Activated T-helper 17 cell treated with anti-CD3 and anti-CD28 coated beads, Interleukin-2, amount 50 U/mL, for 72 hours (primary cell): ENCODE measurements at regions not wholly inside any gene's neighbourhood (a gene's known extent, or its start where the extent isn't known, plus 50 kb on each side); places are given as distances from the start of the nearest gene placed in this dataset.

ENCODE experiments used
- ATAC-seq: fragments of 150-1000 bp; cut with Tn5 transposase; replicated peaks from 2 replicates; pipeline ENCODE4 v1.10.0; 2021; ENCODE audit warnings: mild to moderate bottlenecking, moderate library complexity
- H3K27ac Mint-ChIP-seq: one replicate; pipeline ENCODE4 v1.8.0; 2022; ENCODE audit warnings: mixed read lengths
- H3K27me3 Mint-ChIP-seq: one replicate; pipeline ENCODE4 v1.8.0; 2022; ENCODE audit warnings: mixed read lengths
- H3K36me3 Mint-ChIP-seq: one replicate; pipeline ENCODE4 v1.8.0; 2022; ENCODE audit warnings: low read depth, mild to moderate bottlenecking, mixed read lengths
- H3K4me1 Mint-ChIP-seq: one replicate; pipeline ENCODE4 v1.8.0; 2022; ENCODE audit warnings: mixed read lengths
- H3K4me3 Mint-ChIP-seq: one replicate; pipeline ENCODE4 v1.8.0; 2022; ENCODE audit warnings: mild to moderate bottlenecking, mixed read lengths
- H3K9me3 Mint-ChIP-seq: one replicate; pipeline ENCODE4 v1.8.0; 2022; ENCODE audit warnings: mixed read lengths

GRCh38 chr12:23210573-23210972, 585.6 kb downstream of the ETNK1 start:
- H3K27ac Mint-ChIP-seq = no peak overlapping the region
- no peak overlapping the region for H3K4me3 Mint-ChIP-seq
- no peaks in the 10 kb centered on the region for H3K4me1 Mint-ChIP-seq
- H3K27me3 Mint-ChIP-seq = no peaks in the 10 kb centered on the region
- H3K36me3 Mint-ChIP-seq = no peaks in the 10 kb centered on the region
- no peak for ATAC-seq
- peaks cover 9% of the 10 kb centered on the region for H3K9me3 Mint-ChIP-seq

GRCh38 chr12:23211384-23212320, 586.7 kb downstream of the ETNK1 start:
- Mint-ChIP-seq H3K36me3 (no peaks in the 10 kb centered on the region), H3K4me1 (no peaks in the 10 kb centered on the region), H3K27me3 (no peaks in the 10 kb centered on the region), H3K27ac (no peak overlapping the region), H3K9me3 (peaks cover 9% of the 10 kb centered on the region), H3K4me3 (no peak overlapping the region)
- ATAC-seq = no peak

GRCh38 chr12:23217158-23217557, 592.2 kb downstream of the ETNK1 start:
- Mint-ChIP-seq H3K27me3 (peaks cover 6% of the 10 kb centered on the region), H3K36me3 (no peaks in the 10 kb centered on the region), H3K9me3 (peaks cover 9% of the 10 kb centered on the region), H3K4me3 (no peak overlapping the region), H3K27ac (no peak overlapping the region), H3K4me1 (no peaks in the 10 kb centered on the region)
- ATAC-seq = no peak

GRCh38 chr12:23217667-23218066, 592.7 kb downstream of the ETNK1 start:
- H3K27ac Mint-ChIP-seq = no peak overlapping the region
- H3K36me3 Mint-ChIP-seq = no peaks in the 10 kb centered on the region
- H3K9me3 Mint-ChIP-seq = peaks cover 9% of the 10 kb centered on the region
- no peak for ATAC-seq
- H3K4me3 Mint-ChIP-seq = no peak overlapping the region
- no peaks in the 10 kb centered on the region for H3K4me1 Mint-ChIP-seq
- peaks cover 6% of the 10 kb centered on the region for H3K27me3 Mint-ChIP-seq

- Mint-ChIP-seq H3K4me1 (no peaks in the 10 kb centered on the region), H3K4me3 (no peak overlapping the region), H3K9me3 (no peaks in the 10 kb centered on the region), H3K36me3 (no peaks in the 10 kb centered on the region), H3K27ac (no peak overlapping the region), H3K27me3 (peaks cover 6% of the 10 kb centered on the region)
- ATAC-seq = no peak
Measured at GRCh38 chr12:23221066-23221465, 596.1 kb downstream of the ETNK1 start.

- Mint-ChIP-seq H3K4me1 (no peaks in the 10 kb centered on the region), H3K9me3 (no peaks in the 10 kb centered on the region), H3K36me3 (no peaks in the 10 kb centered on the region), H3K27me3 (peaks cover 6% of the 10 kb centered on the region), H3K4me3 (no peak overlapping the region), H3K27ac (no peak overlapping the region)
- ATAC-seq = no peak
Measured at GRCh38 chr12:23221926-23222325, 597.0 kb downstream of the ETNK1 start.

- Mint-ChIP-seq H3K27ac (no peak overlapping the region), H3K36me3 (no peaks in the 10 kb centered on the region), H3K9me3 (no peaks in the 10 kb centered on the region), H3K4me1 (no peaks in the 10 kb centered on the region), H3K27me3 (peaks cover 6% of the 10 kb centered on the region), H3K4me3 (no peak overlapping the region)
- ATAC-seq = no peak
Measured at GRCh38 chr12:23222801-23223200, 597.8 kb downstream of the ETNK1 start.

GRCh38 chr12:23228101-23228500, 603.1 kb downstream of the ETNK1 start:
- H3K27ac Mint-ChIP-seq = no peak overlapping the region
- no peak overlapping the region for H3K4me3 Mint-ChIP-seq
- H3K27me3 Mint-ChIP-seq = no peaks in the 10 kb centered on the region
- ATAC-seq = no peak
- no peaks in the 10 kb centered on the region for H3K4me1 Mint-ChIP-seq
- no peaks in the 10 kb centered on the region for H3K9me3 Mint-ChIP-seq
- no peaks in the 10 kb centered on the region for H3K36me3 Mint-ChIP-seq

- Mint-ChIP-seq H3K36me3 (no peaks in the 10 kb centered on the region), H3K9me3 (no peaks in the 10 kb centered on the region), H3K4me3 (no peak overlapping the region), H3K27ac (no peak overlapping the region), H3K4me1 (no peaks in the 10 kb centered on the region), H3K27me3 (no peaks in the 10 kb centered on the region)
- ATAC-seq = no peak
Measured at GRCh38 chr12:23230899-23231298, 605.9 kb downstream of the ETNK1 start.

GRCh38 chr12:23236066-23236780, 611.3 kb downstream of the ETNK1 start:
- Mint-ChIP-seq H3K27me3 (no peaks in the 10 kb centered on the region), H3K27ac (no peak overlapping the region), H3K9me3 (no peaks in the 10 kb centered on the region), H3K36me3 (no peaks in the 10 kb centered on the region), H3K4me1 (no peaks in the 10 kb centered on the region), H3K4me3 (no peak overlapping the region)
- ATAC-seq = no peak

GRCh38 chr12:23236811-23237210, 611.8 kb downstream of the ETNK1 start:
- Mint-ChIP-seq H3K27me3 (no peaks in the 10 kb centered on the region), H3K36me3 (no peaks in the 10 kb centered on the region), H3K9me3 (no peaks in the 10 kb centered on the region), H3K4me1 (no peaks in the 10 kb centered on the region), H3K4me3 (no peak overlapping the region), H3K27ac (no peak overlapping the region)
- ATAC-seq = no peak

- H3K27me3 Mint-ChIP-seq = no peaks in the 10 kb centered on the region
- no peak for ATAC-seq
- H3K27ac Mint-ChIP-seq = no peak overlapping the region
- no peaks in the 10 kb centered on the region for H3K36me3 Mint-ChIP-seq
- H3K4me1 Mint-ChIP-seq = no peaks in the 10 kb centered on the region
- H3K9me3 Mint-ChIP-seq = no peaks in the 10 kb centered on the region
- no peak overlapping the region for H3K4me3 Mint-ChIP-seq
Measured at GRCh38 chr12:23238190-23238589, 613.2 kb downstream of the ETNK1 start.

- Mint-ChIP-seq H3K36me3 (no peaks in the 10 kb centered on the region), H3K4me1 (no peaks in the 10 kb centered on the region), H3K27me3 (no peaks in the 10 kb centered on the region), H3K27ac (no peak overlapping the region), H3K9me3 (no peaks in the 10 kb centered on the region), H3K4me3 (no peak overlapping the region)
- no peak for ATAC-seq
Measured at GRCh38 chr12:23238957-23239356, 614.0 kb downstream of the ETNK1 start.

GRCh38 chr12:23245186-23245585, 620.2 kb downstream of the ETNK1 start:
- Mint-ChIP-seq H3K27me3 (no peaks in the 10 kb centered on the region), H3K4me3 (no peak overlapping the region), H3K9me3 (no peaks in the 10 kb centered on the region), H3K36me3 (no peaks in the 10 kb centered on the region), H3K4me1 (no peaks in the 10 kb centered on the region), H3K27ac (no peak overlapping the region)
- no peak for ATAC-seq

GRCh38 chr12:23253191-23253590, 628.2 kb downstream of the ETNK1 start:
- no peaks in the 10 kb centered on the region for H3K27me3 Mint-ChIP-seq
- no peaks in the 10 kb centered on the region for H3K36me3 Mint-ChIP-seq
- H3K27ac Mint-ChIP-seq = no peak overlapping the region
- H3K4me3 Mint-ChIP-seq = no peak overlapping the region
- no peaks in the 10 kb centered on the region for H3K9me3 Mint-ChIP-seq
- no peaks in the 10 kb centered on the region for H3K4me1 Mint-ChIP-seq
- no peak for ATAC-seq
